Forelimb muscle (tissue), 1 donor: ENCODE measurements at regions not wholly inside any gene's neighbourhood (a gene's known extent, or its start where the extent isn't known, plus 50 kb on each side); places are given as distances from the start of the nearest gene placed in this dataset.

Experiments used
- DNase-seq: peaks from one replicate; pipeline ENCODE4 v3.0.0-alpha.2; 2013; ENCODE audit warnings: low read depth

- no peak for DNase-seq
Observed at GRCh38 chr15:94056314-94056713, 175.0 kb upstream of the MCTP2 start.

DNA sequence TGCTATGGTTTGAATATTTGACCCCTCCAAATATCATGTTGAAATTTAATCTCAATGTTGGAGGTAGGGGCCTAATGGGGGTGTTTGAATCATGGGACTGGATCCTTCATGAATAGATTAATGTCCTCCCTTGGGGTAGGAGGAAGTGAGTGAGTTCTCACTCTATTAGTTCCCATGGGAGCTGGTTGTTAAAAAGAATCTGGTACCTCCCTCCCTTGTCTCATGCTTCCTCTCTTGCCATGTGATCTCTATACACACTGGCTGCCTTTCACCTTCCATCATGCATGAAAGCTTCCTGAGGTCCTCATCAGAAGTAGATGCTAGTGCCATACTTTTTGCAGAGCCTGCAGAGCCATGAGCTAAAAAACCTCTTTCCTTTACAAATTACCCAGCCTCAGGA is 177.7 kb upstream of the MCTP2 start:
- no peak for DNase-seq

DNA sequence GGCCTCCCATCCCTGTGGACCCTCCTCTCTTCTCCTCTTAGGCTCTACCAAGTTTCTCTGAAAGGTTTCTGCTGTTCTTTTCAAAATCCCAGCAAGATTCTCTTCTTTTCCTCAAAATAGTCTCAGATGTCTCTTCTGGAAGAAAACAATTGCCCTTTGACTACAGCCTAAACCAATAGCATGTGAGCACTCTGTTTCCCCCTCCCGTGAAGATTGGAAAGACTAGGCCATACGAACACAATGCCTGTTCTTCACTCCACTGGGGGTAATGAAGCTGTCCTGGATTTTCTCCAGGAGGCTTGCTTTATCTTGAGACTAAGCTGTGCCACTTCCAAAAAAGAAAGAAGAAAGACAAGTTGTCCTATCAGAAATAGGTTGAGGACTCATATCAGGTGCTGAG is 178.7 kb upstream of the MCTP2 start:
- DNase-seq = no peak

GRCh38 chr15:94047566-94047965 is 183.8 kb upstream of the MCTP2 start:
- DNase-seq = no peak

DNA sequence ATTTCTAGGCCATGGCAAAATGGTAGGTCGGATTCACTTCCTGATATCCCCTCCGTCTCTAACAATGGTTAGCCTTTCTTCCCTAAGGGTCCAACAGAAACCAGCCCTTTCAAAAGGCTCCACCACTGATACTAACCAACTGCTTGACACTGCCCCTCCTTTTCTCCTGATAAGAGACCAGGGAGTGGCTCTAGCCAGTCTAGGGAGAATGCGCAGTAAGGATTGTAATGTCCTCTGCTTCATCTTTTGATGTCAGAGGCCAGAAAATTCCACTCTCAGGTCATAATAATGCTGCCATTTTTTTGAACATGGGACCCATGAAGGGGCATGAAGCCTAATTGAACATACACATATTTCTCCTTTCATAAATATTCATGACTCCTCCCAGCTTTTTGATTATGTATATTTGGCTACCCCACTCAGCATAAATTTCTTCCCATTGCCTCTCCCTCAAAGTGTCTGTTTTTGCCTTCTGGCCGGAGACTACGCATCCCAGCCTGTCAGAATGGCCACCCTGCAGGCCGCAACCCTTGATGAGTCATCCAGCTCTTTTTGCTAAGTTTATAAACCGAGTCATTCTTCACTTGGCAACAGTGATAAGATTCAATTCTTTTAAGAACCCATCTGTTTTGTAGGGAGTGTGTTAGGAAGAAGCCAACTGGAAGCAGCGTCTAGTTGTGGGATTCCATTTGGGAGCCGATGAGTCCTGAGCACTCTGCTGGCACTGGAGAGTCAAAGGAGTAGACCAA is 189.0 kb upstream of the MCTP2 start:
- no peak for DNase-seq

DNA sequence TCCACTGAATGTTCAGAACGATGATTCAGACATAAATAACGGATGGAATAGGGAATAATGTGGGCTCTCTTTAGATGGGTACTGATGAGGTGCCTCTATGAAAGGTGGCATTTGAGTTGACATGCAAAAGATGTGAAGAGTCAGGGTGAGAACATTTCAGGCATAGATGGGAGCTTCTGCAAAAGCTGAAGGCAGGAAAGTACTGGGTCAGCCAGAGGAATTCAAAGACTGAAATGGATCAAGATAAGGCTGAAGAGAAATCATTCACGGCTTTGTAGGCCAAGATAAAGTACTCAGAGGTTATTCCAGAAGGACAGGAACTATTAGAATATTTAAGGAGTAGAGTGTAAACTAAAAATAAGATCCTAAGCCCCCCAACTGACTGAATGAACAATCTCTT is 189.6 kb upstream of the MCTP2 start:
- no peak for DNase-seq

DNA sequence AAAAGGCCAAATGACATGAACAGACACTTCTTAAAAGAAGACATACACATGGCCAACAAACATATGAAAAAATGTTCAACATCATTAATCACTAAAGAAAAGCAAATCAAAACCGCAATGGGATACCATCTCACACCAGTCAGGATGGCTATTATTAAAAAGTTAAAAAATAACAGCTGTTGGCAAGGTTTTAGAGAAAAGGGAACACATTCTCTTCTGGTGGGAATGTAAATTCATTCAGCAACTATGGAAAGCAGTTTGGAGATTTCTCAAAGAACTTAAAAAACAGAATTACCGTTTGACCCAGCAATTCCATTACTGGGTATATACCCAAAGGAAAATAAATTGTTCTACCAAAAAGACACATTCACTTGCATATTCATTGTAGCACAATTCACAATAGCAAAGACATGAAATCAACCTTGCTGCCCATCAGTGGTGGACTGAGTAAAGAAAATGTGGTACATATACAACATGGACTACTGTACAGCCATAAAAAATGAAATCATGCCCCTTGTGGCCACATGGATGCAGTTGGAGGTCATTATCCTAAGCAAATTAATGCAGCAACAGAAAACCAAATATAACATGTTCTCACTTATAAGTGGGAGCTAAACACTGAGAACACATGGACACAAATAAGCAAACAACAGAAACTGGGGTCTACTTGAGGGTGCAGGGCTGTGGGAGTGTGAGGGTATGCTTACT is 190.7 kb upstream of the MCTP2 start:
- DNase-seq = no peak

DNA sequence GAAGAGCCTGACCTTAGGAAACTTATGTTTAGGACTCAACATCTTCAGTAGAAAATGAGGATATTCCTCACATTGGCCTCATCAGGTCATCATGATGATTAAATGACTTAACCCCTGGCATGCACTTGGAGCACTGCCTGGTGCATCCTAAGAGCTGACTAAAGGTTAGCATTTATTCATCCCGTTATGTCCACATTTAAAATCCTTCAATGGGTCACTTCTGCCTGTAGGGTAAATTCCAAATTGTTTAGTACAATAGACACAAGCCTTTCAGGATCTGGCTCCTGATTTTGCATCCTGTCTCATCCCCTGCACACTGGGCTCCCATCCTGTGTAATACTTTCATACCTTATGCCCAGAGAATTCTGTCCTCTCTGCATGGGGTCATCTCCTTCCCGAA is 195.2 kb upstream of the MCTP2 start:
- no peak for DNase-seq

- no peak for DNase-seq
Observed at GRCh38 chr15:94033683-94034020, 197.7 kb upstream of the MCTP2 start.

GRCh38 chr15:94033014-94033682 is 198.2 kb upstream of the MCTP2 start:
- no peak for DNase-seq

- DNase-seq = no peak
Observed at GRCh38 chr15:94032571-94032970, 198.8 kb upstream of the MCTP2 start.

DNA sequence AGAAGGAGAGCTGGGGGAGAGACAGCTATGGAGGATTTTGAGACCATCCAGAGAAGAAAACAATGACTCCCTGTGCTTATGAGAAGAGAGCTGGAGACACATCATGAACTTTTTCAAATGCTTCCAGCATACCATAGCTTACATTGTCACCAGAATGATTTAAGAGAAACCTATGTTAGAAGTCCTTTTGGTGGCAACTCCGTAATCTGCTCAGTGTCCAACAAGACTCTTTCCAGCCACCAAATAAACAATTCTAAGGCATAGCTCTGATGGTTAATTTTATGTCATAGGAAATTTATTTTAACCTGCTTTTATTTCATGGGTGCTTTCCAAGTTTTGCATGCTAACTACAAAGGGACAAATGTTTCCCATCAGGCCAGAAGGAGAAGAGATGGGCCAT is 200.3 kb upstream of the MCTP2 start:
- DNase-seq = no peak

DNA sequence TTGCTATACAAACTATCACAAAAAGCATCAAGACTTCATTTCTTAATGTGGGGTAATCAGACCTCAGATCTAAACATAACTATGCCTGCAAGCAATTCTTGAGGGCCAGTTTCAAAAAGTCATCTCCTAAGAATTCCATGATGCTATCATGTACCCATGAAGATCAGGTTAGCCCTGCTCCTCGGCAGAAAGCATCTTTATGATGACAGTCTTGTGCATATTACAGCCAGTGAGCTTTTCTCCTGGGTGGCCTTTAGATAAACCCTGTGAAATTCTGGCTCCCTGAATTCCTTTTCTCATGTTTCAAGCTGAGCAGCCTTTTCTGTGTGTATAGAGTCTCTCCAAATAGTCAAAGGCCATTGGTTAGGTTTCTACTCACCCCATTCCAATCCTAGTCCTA is 201.9 kb upstream of the MCTP2 start:
- no peak for DNase-seq

- DNase-seq = no peak
Observed at GRCh38 chr15:94028809-94029208, 202.6 kb upstream of the MCTP2 start.

DNA sequence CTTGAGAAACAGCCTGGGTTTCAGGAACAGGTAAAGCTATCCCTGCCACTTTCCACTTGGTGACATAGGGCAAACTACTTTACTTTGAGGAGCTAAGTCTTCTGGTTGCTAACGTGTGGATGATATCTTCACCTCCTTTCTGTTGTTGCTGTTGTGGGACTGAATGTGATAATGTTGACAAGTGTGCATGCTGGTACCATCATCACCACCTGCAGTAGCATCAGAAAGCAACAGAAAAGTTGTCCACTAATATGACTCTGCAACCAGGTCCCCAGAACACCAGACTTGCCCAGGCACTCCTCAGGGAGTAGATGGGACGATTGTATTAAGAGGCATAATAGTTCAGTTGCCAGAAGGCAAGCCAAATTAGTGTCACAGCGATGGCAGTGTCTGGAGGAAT is 203.2 kb upstream of the MCTP2 start:
- DNase-seq = no peak

- DNase-seq = no peak
Observed at GRCh38 chr15:94027581-94027980, 203.8 kb upstream of the MCTP2 start.

- peak; percentile 47 for DNase-seq
Observed at GRCh38 chr15:94026458-94027304, 204.7 kb upstream of the MCTP2 start.

GRCh38 chr15:94023531-94023930 is 207.8 kb upstream of the MCTP2 start:
- DNase-seq = no peak

GRCh38 chr15:94021621-94022320 is 209.6 kb upstream of the MCTP2 start:
- no peak for DNase-seq

DNA sequence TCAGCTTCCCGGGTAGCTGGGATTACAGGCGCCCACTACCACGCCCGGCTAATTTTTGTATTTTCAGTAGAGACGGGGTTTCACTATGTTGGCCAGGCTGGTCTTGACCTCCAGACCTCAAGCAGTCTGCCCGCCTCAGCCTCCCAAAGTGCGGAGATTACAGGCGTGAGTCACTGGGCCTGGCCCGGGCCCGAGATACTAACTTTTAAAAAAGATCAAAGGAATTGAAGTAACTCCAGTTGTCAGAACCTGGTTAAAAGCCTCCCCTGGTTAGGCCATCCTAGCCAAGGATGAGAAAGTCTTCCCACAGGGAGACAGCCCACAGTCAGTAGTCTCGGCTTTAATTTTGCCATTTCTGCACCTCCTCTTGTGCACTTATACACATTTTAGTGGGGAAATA is 212.3 kb upstream of the MCTP2 start:
- DNase-seq = no peak

GRCh38 chr15:94015324-94015723 is 216.0 kb upstream of the MCTP2 start:
- no peak for DNase-seq
